Psoas muscle (tissue), 7 donors: ENCODE measurements at regions not wholly inside any gene's neighbourhood (a gene's known extent, or its start where the extent isn't known, plus 50 kb on each side); places are given as distances from the start of the nearest gene placed in this dataset.

ENCODE experiments used
- ATAC-seq, 4 donors: fragments of 200-7000 bp; cut with Tn5 transposase; one replicate each; pipeline ENCODE4 v1.9.1; 2020; ENCODE audit warnings: moderate library complexity in 3 of 4, mild to moderate bottlenecking in 2 of 4
- DNase-seq, 2 donors: peaks; one replicate each; pipeline ENCODE4 v3.0.0-alpha.2; 2020
- H3K27ac ChIP-seq: fragments of 200-600 bp; one replicate; pipeline ENCODE4 v1.8.0; 2022
- H3K27me3 ChIP-seq, 3 donors: fragments of 200-600 bp in 1 of 3; one replicate each; pipeline versions ENCODE4 v1.6.1 to v1.8.0; 2013 to 2022; ENCODE audit warnings: low read length in 2 of 3, mild to moderate bottlenecking in 2 of 3, moderate library complexity in 1 of 3; ENCODE audit not compliant: insufficient read depth in 3 of 3
- H3K36me3 ChIP-seq, 2 donors: fragments of 200-600 bp in 1 of 2; one replicate each; pipeline versions ENCODE4 v1.6.1 to v1.8.0; 2013 to 2022; ENCODE audit warnings: low read depth in 1 of 2, mild to moderate bottlenecking in 1 of 2, moderate library complexity in 1 of 2; ENCODE audit not compliant: insufficient read depth in 1 of 2
- H3K4me1 ChIP-seq: fragments of 200-600 bp; one replicate; pipeline ENCODE4 v1.8.0; 2022
- H3K4me3 ChIP-seq: fragments of 200-600 bp; one replicate; pipeline ENCODE4 v1.8.0; 2022; ENCODE audit warnings: mild to moderate bottlenecking
- H3K9me3 ChIP-seq: fragments of 200-600 bp; one replicate; pipeline ENCODE4 v1.8.0; 2022
- WGBS, 3 donors: extraction: QIAGEN DNeasy Blood & Tissue Kit; methylation state at CpG; one replicate each; pipeline versions ENCODE4 v1.1.6 to v1.1.7; 2013; 5-methylcytosine and 5-hydroxymethylcytosine counted together
- intact Hi-C, 2 donors: fragments of 100-400 bp; cut with DNase I; formaldehyde crosslinking; loops; one replicate each; pipeline versions ENCODE4 v1.11.0 to v1.14.2; 2022
- TF ChIP-seq, protein P1 (sequence below): fragments of 200-600 bp; IDR thresholded peaks from one replicate; pipeline ENCODE4 v1.8.0; 2022; ENCODE audit warnings: antibody characterized with exemption
- donor health status: healthy with polysubstance abuse.
- donor health status: DM: no; HTN: no; CAD: no; lungs with moderate emphysema.
- donor health status: Bipolar disorder and iron deficiency.
- donor health status: healthy.
- donor health status: DM: yes; HTN: yes; CAD: no.
- donor health status: DM: no; HTN: no; CAD: no.
- donor health status: DM: yes; HTN: yes; CAD: no.

DNA sequence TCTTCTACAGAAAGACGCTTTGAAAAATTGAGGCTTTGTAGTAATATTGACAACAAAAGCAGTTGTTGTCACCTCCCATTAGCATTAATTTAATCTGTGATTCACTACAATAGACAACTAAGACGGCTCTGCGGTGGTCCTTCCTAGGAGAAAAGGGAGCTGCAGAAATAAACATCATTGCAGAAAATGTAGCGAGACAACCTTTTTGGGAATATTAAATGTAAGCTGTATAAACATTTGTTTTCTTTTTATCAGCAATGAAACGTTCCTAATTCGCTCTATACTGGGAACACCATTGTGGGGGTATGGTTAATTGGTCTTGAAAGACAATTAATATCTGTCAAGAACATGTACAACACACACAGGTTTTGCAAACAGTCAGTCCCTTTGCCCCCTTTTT, 583.3 kb upstream of the TENM3 start:
- Histone ChIP-seq H3K27me3 (no peaks in the 10 kb centered on the region), H3K36me3 (no peaks in the 10 kb centered on the region), H3K4me1 (no peaks in the 10 kb centered on the region), H3K27ac (no peak overlapping the region), H3K9me3 (no peaks in the 10 kb centered on the region), H3K4me3 (no peak overlapping the region)
- intact Hi-C loops = no loop called here
- WGBS, 3 donors = 77 to 85% (median 83%) methylated on average over 6 of the region's 6 CpGs
- DNase-seq = no peak
- TF ChIP-seq, protein P1, sequence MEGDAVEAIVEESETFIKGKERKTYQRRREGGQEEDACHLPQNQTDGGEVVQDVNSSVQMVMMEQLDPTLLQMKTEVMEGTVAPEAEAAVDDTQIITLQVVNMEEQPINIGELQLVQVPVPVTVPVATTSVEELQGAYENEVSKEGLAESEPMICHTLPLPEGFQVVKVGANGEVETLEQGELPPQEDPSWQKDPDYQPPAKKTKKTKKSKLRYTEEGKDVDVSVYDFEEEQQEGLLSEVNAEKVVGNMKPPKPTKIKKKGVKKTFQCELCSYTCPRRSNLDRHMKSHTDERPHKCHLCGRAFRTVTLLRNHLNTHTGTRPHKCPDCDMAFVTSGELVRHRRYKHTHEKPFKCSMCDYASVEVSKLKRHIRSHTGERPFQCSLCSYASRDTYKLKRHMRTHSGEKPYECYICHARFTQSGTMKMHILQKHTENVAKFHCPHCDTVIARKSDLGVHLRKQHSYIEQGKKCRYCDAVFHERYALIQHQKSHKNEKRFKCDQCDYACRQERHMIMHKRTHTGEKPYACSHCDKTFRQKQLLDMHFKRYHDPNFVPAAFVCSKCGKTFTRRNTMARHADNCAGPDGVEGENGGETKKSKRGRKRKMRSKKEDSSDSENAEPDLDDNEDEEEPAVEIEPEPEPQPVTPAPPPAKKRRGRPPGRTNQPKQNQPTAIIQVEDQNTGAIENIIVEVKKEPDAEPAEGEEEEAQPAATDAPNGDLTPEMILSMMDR = no peak
- ATAC-seq = no peak

DNA sequence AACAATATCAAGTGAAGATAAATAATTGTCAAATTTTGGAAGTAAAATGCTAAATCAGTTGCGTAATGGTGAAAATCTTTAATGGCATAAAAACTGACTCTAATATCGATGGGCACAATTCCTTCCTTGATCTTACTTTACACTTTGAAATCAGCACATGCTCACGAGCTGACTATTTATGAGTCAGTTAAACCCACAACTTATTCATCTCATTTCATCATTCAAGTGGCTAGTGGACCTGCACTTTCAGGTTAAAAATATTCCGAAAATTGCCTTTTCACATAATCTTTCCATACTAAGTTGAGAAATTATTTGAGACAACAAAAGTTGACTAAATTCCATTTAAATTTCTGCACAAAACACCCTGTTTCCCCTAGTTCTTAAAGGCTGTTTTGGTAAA, 582.1 kb upstream of the TENM3 start:
- no peak for ATAC-seq
- no peak overlapping the region for H3K4me3 ChIP-seq
- intact Hi-C loops = no loop called here
- WGBS, 3 donors = 72 to 76% (median 74%) methylated on average over 4 of the region's 4 CpGs
- no peak overlapping the region for H3K27ac ChIP-seq
- no peaks in the 10 kb centered on the region for H3K36me3 ChIP-seq
- no peaks in the 10 kb centered on the region for H3K9me3 ChIP-seq
- TF ChIP-seq, protein P1 = no peak
- DNase-seq = no peak
- no peaks in the 10 kb centered on the region for H3K4me1 ChIP-seq
- no peaks in the 10 kb centered on the region for H3K27me3 ChIP-seq

DNA sequence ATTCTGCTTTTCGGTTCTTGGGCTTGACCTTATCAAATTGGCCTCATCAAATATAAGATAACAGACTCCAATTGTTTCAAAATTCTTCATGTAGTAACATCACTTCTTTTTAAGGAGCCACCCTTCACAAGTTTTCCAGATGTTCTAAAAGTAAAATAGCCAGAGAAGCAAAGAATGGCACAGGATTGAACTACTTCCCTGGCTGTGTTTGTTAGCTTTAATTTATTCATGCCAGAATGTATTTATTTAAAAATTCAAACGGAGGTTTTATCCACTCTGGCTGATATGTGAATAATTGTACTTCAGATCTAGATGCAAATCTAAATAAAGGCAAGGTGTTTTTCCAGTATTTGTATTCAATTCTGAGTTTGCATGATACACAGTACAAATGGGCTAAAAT, 581.3 kb upstream of the TENM3 start:
- TF ChIP-seq, protein P1 = no peak
- DNase-seq (no peak), ATAC-seq (no peak)
- H3K27ac ChIP-seq = no peak overlapping the region
- 14 to 25% (median 15%) methylated on average over 2 of the region's 2 CpGs for WGBS, 3 donors
- intact Hi-C loops = no loop called here
- H3K9me3 ChIP-seq = no peaks in the 10 kb centered on the region
- no peaks in the 10 kb centered on the region for H3K27me3 ChIP-seq
- no peak overlapping the region for H3K4me3 ChIP-seq
- H3K4me1 ChIP-seq = no peaks in the 10 kb centered on the region
- no peaks in the 10 kb centered on the region for H3K36me3 ChIP-seq

DNA sequence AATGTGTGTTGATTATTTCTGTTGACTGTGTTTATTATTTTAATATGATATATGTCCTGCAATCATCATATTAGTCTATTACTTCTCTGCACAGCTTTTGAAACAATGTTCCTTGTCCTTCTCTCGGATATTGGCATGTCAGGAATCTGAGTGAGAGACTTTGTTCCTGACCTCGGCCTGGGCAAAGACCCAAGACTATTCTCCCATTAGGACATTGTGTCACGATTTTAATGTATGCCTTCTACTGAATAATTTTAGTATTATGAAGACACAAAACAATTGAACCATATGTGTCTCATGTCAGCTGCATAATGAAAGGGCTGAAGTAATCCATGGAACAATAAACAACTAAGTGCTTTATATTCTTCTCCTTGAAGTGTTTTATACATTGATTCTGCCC, 580.8 kb upstream of the TENM3 start:
- ATAC-seq (no peak), DNase-seq (no peak)
- TF ChIP-seq, protein P1 = no peak
- Histone ChIP-seq H3K27ac (no peak overlapping the region), H3K27me3 (no peaks in the 10 kb centered on the region), H3K9me3 (no peaks in the 10 kb centered on the region), H3K4me3 (no peak overlapping the region), H3K36me3 (no peaks in the 10 kb centered on the region), H3K4me1 (no peaks in the 10 kb centered on the region)
- intact Hi-C loops = no loop called here
- 13 to 19% (median 13%) methylated on average over 3 of the region's 3 CpGs for WGBS, 3 donors

DNA sequence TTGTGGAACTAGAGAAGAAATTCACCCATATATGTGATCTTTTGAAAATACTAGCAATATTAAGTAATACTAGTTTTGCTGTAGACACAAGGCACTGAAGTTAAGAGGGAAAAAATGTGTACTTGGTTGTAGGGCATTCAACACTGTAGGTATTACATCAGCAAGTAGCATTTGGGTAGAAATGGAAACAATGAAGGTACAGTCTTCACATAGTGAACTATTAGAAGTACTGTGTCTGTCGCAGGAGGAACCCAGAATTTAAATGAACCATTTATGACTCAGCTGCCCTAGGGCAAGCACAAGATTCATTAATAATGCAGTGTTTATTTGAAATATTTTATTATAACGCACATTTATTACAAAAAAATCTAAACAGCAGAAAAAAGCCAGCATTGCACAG, 572.7 kb upstream of the TENM3 start:
- DNase-seq (no peak), ATAC-seq (no peak)
- TF ChIP-seq, protein P1 = no peak
- Histone ChIP-seq H3K4me1 (no peaks in the 10 kb centered on the region), H3K27me3 (peaks cover 0 to 2% (median 0%) of the 10 kb centered on the region in 3 donors), H3K27ac (no peak overlapping the region), H3K9me3 (no peaks in the 10 kb centered on the region), H3K4me3 (no peak overlapping the region), H3K36me3 (no peaks in the 10 kb centered on the region)
- intact Hi-C loops = no loop called here
- WGBS, 3 donors = 73 to 87% (median 87%) methylated on average over 2 of the region's 2 CpGs
